ENCODE measurements at regions not wholly inside any gene's neighbourhood (a gene's known extent, or its start where the extent isn't known, plus 50 kb on each side); places are given as distances from the start of the nearest gene placed in this dataset.
"Not testable (repeated sequence)": the region's sequence is repeated elsewhere in the genome, so short reads cannot be mapped to it uniquely, and the experiment has no call there.

GRCh38 chr10:76815505-76815904 lies 822.1 kb downstream of the KCNMA1 start:
- not testable (repeated sequence) for TF ChIP-seq YY1 (IDR thresholded peaks at IDR 0.05; ENCODE audit: insufficient read depth, insufficient read length); ZNF274 (IDR thresholded peaks at IDR 0.05; ENCODE audit: low read depth, low read length); SUZ12 (IDR thresholded peaks at IDR 0.05; ENCODE audit: extremely low read depth, insufficient read depth, insufficient read length)
